Ovary (tissue), 3 donors: ENCODE measurements at regions not wholly inside any gene's neighbourhood (a gene's known extent, or its start where the extent isn't known, plus 50 kb on each side); places are given as distances from the start of the nearest gene placed in this dataset.

Experiments used
- EP300 ChIP-seq: sonication (generic); formaldehyde crosslinking; IDR thresholded peaks from one replicate; pipeline ENCODE4 v1.6.1; 2017; ENCODE audit warnings: antibody characterized with exemption
- TF ChIP-seq, protein P1 (sequence below), 3 donors: fragments of 450-650 bp in 2 of 3; fragments of 200-600 bp in 1 of 3; IDR thresholded peaks; one replicate each; pipeline versions ENCODE4 v1.5.1 to v1.8.0; 2016 to 2022; ENCODE audit warnings: antibody characterized with exemption in 3 of 3, mild to moderate bottlenecking in 1 of 3
- donor health status: DM: no; HTN: no; CAD: no.

DNA sequence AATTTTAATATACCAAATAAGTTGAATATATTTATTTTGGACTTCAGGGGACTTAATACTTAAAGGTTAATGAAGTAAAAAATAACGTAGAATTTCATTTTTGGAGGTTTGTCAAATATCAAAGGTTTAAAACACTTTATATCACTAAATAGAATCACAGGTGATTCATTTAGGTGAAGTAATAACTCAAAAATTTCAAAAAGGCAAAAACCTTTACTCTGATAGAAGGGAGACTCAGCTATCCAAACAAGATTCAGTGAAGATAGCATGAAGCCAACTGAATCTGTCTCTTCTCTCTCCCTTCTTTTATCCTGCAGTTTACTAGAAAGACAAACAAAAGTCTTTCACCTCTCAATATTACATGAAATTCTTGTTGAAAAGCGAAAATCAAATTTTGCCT is 110.2 kb upstream of the CYSLTR1 start:
- TF ChIP-seq, protein P1, sequence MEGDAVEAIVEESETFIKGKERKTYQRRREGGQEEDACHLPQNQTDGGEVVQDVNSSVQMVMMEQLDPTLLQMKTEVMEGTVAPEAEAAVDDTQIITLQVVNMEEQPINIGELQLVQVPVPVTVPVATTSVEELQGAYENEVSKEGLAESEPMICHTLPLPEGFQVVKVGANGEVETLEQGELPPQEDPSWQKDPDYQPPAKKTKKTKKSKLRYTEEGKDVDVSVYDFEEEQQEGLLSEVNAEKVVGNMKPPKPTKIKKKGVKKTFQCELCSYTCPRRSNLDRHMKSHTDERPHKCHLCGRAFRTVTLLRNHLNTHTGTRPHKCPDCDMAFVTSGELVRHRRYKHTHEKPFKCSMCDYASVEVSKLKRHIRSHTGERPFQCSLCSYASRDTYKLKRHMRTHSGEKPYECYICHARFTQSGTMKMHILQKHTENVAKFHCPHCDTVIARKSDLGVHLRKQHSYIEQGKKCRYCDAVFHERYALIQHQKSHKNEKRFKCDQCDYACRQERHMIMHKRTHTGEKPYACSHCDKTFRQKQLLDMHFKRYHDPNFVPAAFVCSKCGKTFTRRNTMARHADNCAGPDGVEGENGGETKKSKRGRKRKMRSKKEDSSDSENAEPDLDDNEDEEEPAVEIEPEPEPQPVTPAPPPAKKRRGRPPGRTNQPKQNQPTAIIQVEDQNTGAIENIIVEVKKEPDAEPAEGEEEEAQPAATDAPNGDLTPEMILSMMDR (IDR thresholded peaks at IDR 0.05), result no peak
- no peak for TF ChIP-seq EP300
